Sigmoid colon (tissue), 3 donors: ENCODE measurements at regions not wholly inside any gene's neighbourhood (a gene's known extent, or its start where the extent isn't known, plus 50 kb on each side); places are given as distances from the start of the nearest gene placed in this dataset.

ENCODE experiments used
- POLR2A ChIP-seq, 2 donors: fragments of 450-650 bp; IDR thresholded peaks; one replicate each; pipeline ENCODE4 v1.6.1; 2016; ENCODE audit warnings: antibody characterized with exemption in 2 of 2, mild to moderate bottlenecking in 2 of 2, moderate library complexity in 2 of 2
- TF ChIP-seq, protein P1 (sequence below), 4 experiments: fragments of 450-650 bp in 3 of 4; fragments of 200-600 bp in 1 of 4; IDR thresholded peaks; one replicate each; pipeline ENCODE4 v1.5.1; 2016 to 2019; ENCODE audit warnings: antibody characterized with exemption in 4 of 4, mild to moderate bottlenecking in 3 of 4, moderate library complexity in 2 of 4

DNA sequence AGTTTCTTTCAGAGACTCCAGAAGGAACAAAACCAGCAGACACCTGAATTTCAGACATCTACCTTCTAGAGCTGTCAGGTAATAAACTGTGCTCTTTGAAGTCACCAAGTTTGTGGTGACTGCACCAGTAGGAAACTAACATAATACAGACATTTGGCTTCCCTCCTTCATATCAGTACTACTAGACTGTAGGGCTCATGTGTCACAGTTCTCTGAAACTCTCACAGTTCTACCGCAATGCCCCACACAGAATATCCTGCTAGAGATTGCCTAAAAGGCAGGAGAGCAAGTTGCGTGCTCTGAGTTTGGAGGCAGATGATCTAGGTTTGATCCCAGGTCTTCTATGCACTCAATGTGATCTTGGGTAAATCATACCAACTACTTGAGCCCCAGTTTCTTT is 205.0 kb upstream of the LRFN2 start:
- no peak for TF ChIP-seq POLR2A (IDR thresholded peaks at IDR 0.05)
- TF ChIP-seq, protein P1, sequence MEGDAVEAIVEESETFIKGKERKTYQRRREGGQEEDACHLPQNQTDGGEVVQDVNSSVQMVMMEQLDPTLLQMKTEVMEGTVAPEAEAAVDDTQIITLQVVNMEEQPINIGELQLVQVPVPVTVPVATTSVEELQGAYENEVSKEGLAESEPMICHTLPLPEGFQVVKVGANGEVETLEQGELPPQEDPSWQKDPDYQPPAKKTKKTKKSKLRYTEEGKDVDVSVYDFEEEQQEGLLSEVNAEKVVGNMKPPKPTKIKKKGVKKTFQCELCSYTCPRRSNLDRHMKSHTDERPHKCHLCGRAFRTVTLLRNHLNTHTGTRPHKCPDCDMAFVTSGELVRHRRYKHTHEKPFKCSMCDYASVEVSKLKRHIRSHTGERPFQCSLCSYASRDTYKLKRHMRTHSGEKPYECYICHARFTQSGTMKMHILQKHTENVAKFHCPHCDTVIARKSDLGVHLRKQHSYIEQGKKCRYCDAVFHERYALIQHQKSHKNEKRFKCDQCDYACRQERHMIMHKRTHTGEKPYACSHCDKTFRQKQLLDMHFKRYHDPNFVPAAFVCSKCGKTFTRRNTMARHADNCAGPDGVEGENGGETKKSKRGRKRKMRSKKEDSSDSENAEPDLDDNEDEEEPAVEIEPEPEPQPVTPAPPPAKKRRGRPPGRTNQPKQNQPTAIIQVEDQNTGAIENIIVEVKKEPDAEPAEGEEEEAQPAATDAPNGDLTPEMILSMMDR (IDR thresholded peaks at IDR 0.05): no peak
